WTC11 (cell line): ENCODE measurements at regions not wholly inside any gene's neighbourhood (a gene's known extent, or its start where the extent isn't known, plus 50 kb on each side); places are given as distances from the start of the nearest gene placed in this dataset.

Experiments used
- ATAC-seq: fragments of 200-7000 bp; cut with Tn5 transposase; 2 replicates; pipeline ENCODE4 v1.10.0; 2021; ENCODE audit warnings: mild to moderate bottlenecking, moderate library complexity
- CTCF ChIA-PET: fragments of 300-600 bp; sonication (Branson Sonifier 250); formaldehyde crosslinking; loops from one replicate; lab custom pipeline; 2021; ENCODE audit warnings: antibody characterized with exemption; lab: Charles Lee
- POLR2A ChIA-PET: fragments of 350-600 bp; sonication (Branson Sonifier 250); formaldehyde crosslinking; loops from one replicate; lab custom pipeline; 2021; ENCODE audit warnings: antibody characterized with exemption; lab: Charles Lee
- DNase-seq: peaks from one replicate; pipeline ENCODE4 v3.0.0; 2021; ENCODE audit warnings: low spot score
- H3K27ac Mint-ChIP-seq: 2 replicates; pipeline ENCODE4 v1.8.0; 2021; ENCODE audit warnings: mixed read lengths
- H3K27me3 Mint-ChIP-seq: 2 replicates; pipeline ENCODE4 v1.8.0; 2021; ENCODE audit warnings: low read depth, mild to moderate bottlenecking, moderate library complexity, mixed read lengths
- H3K36me3 Mint-ChIP-seq: 2 replicates; pipeline ENCODE4 v1.8.0; 2021; ENCODE audit warnings: mixed read lengths
- H3K4me1 Mint-ChIP-seq: 2 replicates; pipeline ENCODE4 v1.8.0; 2022; ENCODE audit warnings: mixed read lengths
- H3K4me3 Mint-ChIP-seq: 2 replicates; pipeline ENCODE4 v1.8.0; 2021; ENCODE audit warnings: mild to moderate bottlenecking, moderate library complexity, mixed read lengths
- H3K9me3 Mint-ChIP-seq: 2 replicates; pipeline ENCODE4 v1.8.0; 2021; ENCODE audit warnings: mixed read lengths
- CBFB ChIP-seq: sonication (generic); formaldehyde crosslinking; IDR thresholded peaks from 2 replicates; pipeline ENCODE4 v1.8.1; 2022; ENCODE audit warnings: mild to moderate bottlenecking, low read depth, missing genetic modification reagents
- CREM ChIP-seq: sonication (generic); formaldehyde crosslinking; IDR thresholded peaks from 2 replicates; pipeline ENCODE4 v1.8.1; 2022; ENCODE audit warnings: mild to moderate bottlenecking, missing genetic modification reagents, moderate library complexity
- E2F1 ChIP-seq: sonication (generic); formaldehyde crosslinking; IDR thresholded peaks from 2 replicates; pipeline ENCODE4 v1.8.0; 2022; ENCODE audit warnings: mild to moderate bottlenecking, missing genetic modification reagents
- ETV6 ChIP-seq: sonication (generic); formaldehyde crosslinking; IDR thresholded peaks from 2 replicates; pipeline ENCODE4 v1.8.1; 2022; ENCODE audit warnings: mild to moderate bottlenecking, missing genetic modification reagents
- HMGXB4 ChIP-seq: sonication (generic); formaldehyde crosslinking; IDR thresholded peaks from 2 replicates; pipeline ENCODE4 v1.8.1; 2023; ENCODE audit warnings: mild to moderate bottlenecking, moderate library complexity, missing genetic modification reagents
- MAX ChIP-seq: sonication (generic); formaldehyde crosslinking; IDR thresholded peaks from 2 replicates; pipeline ENCODE4 v1.8.0; 2022; ENCODE audit warnings: mild to moderate bottlenecking, missing genetic modification reagents
- NFYB ChIP-seq: sonication (generic); formaldehyde crosslinking; conservative IDR thresholded peaks from 2 replicates; pipeline ENCODE4 v1.8.0; 2022; ENCODE audit warnings: low read depth, missing genetic modification reagents
- NR3C1 ChIP-seq: sonication (generic); formaldehyde crosslinking; conservative IDR thresholded peaks from 2 replicates; pipeline ENCODE4 v1.8.1; 2023; ENCODE audit warnings: low read depth, mild to moderate bottlenecking, missing genetic modification reagents
- RORB ChIP-seq: fragments of 250-450 bp; sonication (Bioruptor Pico); IDR thresholded peaks from 2 replicates; pipeline ENCODE4 v1.9.0; 2021; ENCODE audit warnings: mild to moderate bottlenecking
- TCF7 ChIP-seq: sonication (generic); formaldehyde crosslinking; IDR thresholded peaks from 2 replicates; pipeline ENCODE4 v1.8.0; 2022; ENCODE audit warnings: mild to moderate bottlenecking, low read depth, missing genetic modification reagents, moderate library complexity
- TP53 ChIP-seq: sonication (generic); formaldehyde crosslinking; IDR thresholded peaks from 2 replicates; pipeline ENCODE4 v1.8.1; 2023; ENCODE audit warnings: mild to moderate bottlenecking, missing genetic modification reagents
- ZMAT4 ChIP-seq: fragments of 250-450 bp; sonication (Bioruptor Pico); IDR thresholded peaks from 2 replicates; pipeline ENCODE4 v1.9.0; 2021; ENCODE audit warnings: mild to moderate bottlenecking
- ZNF396 ChIP-seq: fragments of 250-450 bp; sonication (Bioruptor Pico); IDR thresholded peaks from 2 replicates; pipeline ENCODE4 v1.8.0; 2021; ENCODE audit warnings: mild to moderate bottlenecking, moderate library complexity, borderline replicate concordance
- ZNF423 ChIP-seq: fragments of 250-450 bp; sonication (Bioruptor Pico); IDR thresholded peaks from 2 replicates; pipeline ENCODE4 v2.1.2; 2022; ENCODE audit warnings: mild to moderate bottlenecking, moderate library complexity
- ZNF532 ChIP-seq: fragments of 250-450 bp; sonication (Bioruptor Pico); IDR thresholded peaks from 2 replicates; pipeline ENCODE4 v1.9.0; 2021; ENCODE audit warnings: mild to moderate bottlenecking, borderline replicate concordance
- TF ChIP-seq, protein P1 (sequence below): sonication (generic); formaldehyde crosslinking; IDR thresholded peaks from 2 replicates; pipeline ENCODE4 v1.8.0; 2022; ENCODE audit warnings: missing genetic modification reagents
- TF ChIP-seq, protein P2 (sequence below): sonication (generic); formaldehyde crosslinking; IDR thresholded peaks from 2 replicates; pipeline ENCODE4 v1.8.1; 2022; ENCODE audit warnings: mild to moderate bottlenecking, missing genetic modification reagents, moderate library complexity, borderline replicate concordance
- TF ChIP-seq, protein P3 (sequence below): sonication (generic); formaldehyde crosslinking; IDR thresholded peaks from 2 replicates; pipeline ENCODE4 v1.8.1; 2023; ENCODE audit warnings: mild to moderate bottlenecking, missing genetic modification reagents, borderline replicate concordance

GRCh38 chr12:86407620-86408208 lies 151.5 kb upstream of the MGAT4C start:
- CTCF ChIA-PET, result no interaction called here
- Mint-ChIP-seq H3K27me3 (no peaks in the 10 kb centered on the region), H3K9me3 (peaks cover 39% of the 10 kb centered on the region), H3K4me1 (no peaks in the 10 kb centered on the region), H3K4me3 (no peak overlapping the region), H3K27ac (no peak overlapping the region), H3K36me3 (peaks cover 31% of the 10 kb centered on the region)
- TF ChIP-seq ETV6 (no peak), RORB (no peak), CREM (CRISPR knock-in tag) (no peak), HMGXB4 (CRISPR knock-in tag) (no peak), NR3C1 (CRISPR knock-in tag) (no peak)
- TF ChIP-seq, protein P1, sequence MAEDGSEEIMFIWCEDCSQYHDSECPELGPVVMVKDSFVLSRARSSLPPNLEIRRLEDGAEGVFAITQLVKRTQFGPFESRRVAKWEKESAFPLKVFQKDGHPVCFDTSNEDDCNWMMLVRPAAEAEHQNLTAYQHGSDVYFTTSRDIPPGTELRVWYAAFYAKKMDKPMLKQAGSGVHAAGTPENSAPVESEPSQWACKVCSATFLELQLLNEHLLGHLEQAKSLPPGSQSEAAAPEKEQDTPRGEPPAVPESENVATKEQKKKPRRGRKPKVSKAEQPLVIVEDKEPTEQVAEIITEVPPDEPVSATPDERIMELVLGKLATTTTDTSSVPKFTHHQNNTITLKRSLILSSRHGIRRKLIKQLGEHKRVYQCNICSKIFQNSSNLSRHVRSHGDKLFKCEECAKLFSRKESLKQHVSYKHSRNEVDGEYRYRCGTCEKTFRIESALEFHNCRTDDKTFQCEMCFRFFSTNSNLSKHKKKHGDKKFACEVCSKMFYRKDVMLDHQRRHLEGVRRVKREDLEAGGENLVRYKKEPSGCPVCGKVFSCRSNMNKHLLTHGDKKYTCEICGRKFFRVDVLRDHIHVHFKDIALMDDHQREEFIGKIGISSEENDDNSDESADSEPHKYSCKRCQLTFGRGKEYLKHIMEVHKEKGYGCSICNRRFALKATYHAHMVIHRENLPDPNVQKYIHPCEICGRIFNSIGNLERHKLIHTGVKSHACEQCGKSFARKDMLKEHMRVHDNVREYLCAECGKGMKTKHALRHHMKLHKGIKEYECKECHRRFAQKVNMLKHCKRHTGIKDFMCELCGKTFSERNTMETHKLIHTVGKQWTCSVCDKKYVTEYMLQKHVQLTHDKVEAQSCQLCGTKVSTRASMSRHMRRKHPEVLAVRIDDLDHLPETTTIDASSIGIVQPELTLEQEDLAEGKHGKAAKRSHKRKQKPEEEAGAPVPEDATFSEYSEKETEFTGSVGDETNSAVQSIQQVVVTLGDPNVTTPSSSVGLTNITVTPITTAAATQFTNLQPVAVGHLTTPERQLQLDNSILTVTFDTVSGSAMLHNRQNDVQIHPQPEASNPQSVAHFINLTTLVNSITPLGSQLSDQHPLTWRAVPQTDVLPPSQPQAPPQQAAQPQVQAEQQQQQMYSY (CRISPR knock-in tag), result no peak
- POLR2A ChIA-PET, result no interaction called here
- DNase-seq, result no peak
- no peak for ATAC-seq

DNA sequence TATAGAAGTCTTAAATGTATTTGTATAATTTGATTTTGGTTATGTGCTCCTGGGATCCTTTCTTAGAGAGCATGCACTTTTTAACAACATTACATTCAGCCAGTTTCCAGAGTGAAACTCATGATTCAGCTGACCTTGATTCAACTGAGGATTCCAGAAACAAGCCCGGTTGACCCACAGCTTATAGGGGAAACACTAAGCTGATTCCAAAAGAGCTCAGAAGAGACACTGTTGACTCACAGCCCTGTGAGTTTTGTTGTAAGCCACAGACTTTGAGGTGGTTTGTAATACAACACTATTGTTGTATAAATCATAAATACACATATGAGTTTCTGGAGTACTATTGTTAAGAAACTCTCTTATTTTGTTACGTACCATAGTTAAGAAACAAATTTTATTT lies 133.8 kb upstream of the MGAT4C start:
- ChIA-PET CTCF (no interaction called here), POLR2A (no interaction called here)
- no peak for DNase-seq
- H3K27me3 Mint-ChIP-seq, result no peaks in the 10 kb centered on the region
- ATAC-seq, result no peak
- H3K4me1 Mint-ChIP-seq, result peaks cover 4% of the 10 kb centered on the region; the same call in 1 of the 2 replicates
- peaks cover 11% of the 10 kb centered on the region for H3K9me3 Mint-ChIP-seq
- H3K4me3 Mint-ChIP-seq, result no peak overlapping the region
- no peaks in the 10 kb centered on the region for H3K36me3 Mint-ChIP-seq
- H3K27ac Mint-ChIP-seq, result no peak overlapping the region
- TF ChIP-seq TCF7 (CRISPR knock-in tag) (no peak), ZMAT4 (no peak), ZNF423 (CRISPR knock-in tag) (no peak), E2F1 (CRISPR knock-in tag) (no peak), RORB (no peak), MAX (no peak), CBFB (no peak), TP53 (CRISPR knock-in tag) (no peak), ETV6 (no peak), ZNF532 (CRISPR knock-in tag) (no peak), NFYB (CRISPR knock-in tag) (no peak), ZNF396 (CRISPR knock-in tag) (no peak)
- TF ChIP-seq, protein P2, sequence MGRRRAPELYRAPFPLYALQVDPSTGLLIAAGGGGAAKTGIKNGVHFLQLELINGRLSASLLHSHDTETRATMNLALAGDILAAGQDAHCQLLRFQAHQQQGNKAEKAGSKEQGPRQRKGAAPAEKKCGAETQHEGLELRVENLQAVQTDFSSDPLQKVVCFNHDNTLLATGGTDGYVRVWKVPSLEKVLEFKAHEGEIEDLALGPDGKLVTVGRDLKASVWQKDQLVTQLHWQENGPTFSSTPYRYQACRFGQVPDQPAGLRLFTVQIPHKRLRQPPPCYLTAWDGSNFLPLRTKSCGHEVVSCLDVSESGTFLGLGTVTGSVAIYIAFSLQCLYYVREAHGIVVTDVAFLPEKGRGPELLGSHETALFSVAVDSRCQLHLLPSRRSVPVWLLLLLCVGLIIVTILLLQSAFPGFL, result no peak
- TF ChIP-seq, protein P3, sequence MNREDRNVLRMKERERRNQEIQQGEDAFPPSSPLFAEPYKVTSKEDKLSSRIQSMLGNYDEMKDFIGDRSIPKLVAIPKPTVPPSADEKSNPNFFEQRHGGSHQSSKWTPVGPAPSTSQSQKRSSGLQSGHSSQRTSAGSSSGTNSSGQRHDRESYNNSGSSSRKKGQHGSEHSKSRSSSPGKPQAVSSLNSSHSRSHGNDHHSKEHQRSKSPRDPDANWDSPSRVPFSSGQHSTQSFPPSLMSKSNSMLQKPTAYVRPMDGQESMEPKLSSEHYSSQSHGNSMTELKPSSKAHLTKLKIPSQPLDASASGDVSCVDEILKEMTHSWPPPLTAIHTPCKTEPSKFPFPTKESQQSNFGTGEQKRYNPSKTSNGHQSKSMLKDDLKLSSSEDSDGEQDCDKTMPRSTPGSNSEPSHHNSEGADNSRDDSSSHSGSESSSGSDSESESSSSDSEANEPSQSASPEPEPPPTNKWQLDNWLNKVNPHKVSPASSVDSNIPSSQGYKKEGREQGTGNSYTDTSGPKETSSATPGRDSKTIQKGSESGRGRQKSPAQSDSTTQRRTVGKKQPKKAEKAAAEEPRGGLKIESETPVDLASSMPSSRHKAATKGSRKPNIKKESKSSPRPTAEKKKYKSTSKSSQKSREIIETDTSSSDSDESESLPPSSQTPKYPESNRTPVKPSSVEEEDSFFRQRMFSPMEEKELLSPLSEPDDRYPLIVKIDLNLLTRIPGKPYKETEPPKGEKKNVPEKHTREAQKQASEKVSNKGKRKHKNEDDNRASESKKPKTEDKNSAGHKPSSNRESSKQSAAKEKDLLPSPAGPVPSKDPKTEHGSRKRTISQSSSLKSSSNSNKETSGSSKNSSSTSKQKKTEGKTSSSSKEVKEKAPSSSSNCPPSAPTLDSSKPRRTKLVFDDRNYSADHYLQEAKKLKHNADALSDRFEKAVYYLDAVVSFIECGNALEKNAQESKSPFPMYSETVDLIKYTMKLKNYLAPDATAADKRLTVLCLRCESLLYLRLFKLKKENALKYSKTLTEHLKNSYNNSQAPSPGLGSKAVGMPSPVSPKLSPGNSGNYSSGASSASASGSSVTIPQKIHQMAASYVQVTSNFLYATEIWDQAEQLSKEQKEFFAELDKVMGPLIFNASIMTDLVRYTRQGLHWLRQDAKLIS (CRISPR knock-in tag), result no peak
